GM21526 (cell line): ENCODE measurements at regions not wholly inside any gene's neighbourhood (a gene's known extent, or its start where the extent isn't known, plus 50 kb on each side); places are given as distances from the start of the nearest gene placed in this dataset.
"Not testable (repeated sequence)": the region's sequence is repeated elsewhere in the genome, so short reads cannot be mapped to it uniquely, and the experiment has no call there.

Source experiments
- ATAC-seq: cut with Tn5 transposase; IDR thresholded peaks from one replicate; pipeline ENCODE4 v1.9.1; 2021; ENCODE audit warnings: moderate library complexity; ENCODE audit not compliant: unreplicated experiment, low FRiP score

DNA sequence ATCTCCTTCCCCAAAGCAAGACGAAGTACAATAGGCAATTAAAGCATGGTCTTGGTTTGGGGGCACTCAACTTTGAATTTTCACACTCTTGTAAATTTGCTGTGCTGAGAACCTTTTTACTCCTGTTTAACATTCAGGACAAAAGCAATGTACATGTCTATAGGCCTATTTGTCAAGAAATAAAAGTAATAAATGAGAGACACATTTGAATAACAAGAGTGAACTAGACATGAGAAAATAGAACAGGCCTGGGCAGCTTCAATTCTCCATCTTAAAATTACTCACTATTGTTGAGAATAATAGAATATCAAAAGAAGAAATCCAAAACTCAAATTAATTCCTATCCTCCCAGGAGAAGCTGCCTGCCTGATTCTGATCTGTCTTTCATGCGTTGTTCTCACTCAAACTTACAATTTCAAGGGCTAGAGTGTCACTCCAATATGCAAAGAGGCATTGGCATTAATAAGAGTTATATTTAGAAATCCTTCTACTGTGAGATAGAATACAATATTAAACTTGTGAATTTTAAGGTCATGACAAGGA, 192.9 kb upstream of the CCNG1 start:
- no peak for ATAC-seq

DNA sequence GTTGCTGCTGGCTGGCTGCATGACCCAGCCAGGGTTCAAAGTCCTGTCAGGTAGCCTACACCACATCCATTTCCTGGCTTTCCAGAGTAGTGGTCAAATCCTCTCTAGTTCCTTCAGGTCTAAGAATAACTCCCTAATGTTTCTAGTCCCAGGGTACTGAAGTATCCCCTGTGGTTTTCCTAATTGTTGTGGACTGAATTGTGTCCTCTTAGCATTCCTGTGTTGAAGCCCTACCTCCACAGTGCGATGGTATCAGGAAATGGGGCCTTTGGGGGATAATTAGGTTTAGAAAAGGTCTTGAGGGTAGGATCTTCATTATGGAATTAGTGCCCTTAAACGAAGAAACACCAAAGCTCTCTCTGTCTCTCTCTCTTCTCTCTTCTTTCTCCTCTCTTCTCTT, 191.8 kb upstream of the CCNG1 start:
- ATAC-seq = no peak

DNA sequence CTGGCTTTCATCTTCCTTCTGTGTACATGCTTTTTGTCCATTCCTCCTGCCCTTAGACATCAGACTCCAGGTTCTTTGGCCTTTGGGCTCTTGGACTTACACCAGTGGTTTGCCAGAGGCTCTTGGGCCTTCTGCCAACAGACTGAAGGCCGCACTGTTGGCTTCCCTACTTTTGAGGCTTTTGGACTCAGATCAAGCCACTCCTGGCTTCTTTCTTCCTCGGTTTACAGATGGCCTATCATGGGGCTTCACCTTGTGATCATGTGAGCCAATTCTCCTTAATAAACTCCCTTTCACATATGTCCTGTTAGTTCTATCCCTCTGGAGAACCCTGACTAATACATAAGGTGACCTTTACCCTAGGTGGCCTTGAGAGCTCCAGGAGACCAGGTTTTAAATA, 189.1 kb upstream of the CCNG1 start:
- ATAC-seq = no peak

DNA sequence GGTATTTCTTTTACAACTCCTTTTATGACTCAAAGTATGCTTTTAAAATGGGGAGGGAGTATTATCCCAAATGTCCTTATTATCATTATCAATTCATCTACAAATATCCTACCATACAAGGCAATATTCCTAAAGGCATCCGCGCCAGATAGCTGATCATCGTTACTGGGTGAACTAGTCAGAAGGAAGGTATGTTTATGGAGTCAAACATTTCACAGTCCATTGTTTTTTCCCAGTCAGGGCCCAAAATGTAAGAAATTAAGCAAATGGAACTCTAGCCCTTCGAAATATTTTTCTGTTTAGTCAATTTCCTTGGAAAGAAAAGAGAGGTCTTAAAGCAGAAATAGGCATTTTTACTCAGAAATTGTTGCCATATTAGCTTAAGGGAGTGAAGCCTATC, 188.5 kb upstream of the CCNG1 start:
- ATAC-seq = no peak

DNA sequence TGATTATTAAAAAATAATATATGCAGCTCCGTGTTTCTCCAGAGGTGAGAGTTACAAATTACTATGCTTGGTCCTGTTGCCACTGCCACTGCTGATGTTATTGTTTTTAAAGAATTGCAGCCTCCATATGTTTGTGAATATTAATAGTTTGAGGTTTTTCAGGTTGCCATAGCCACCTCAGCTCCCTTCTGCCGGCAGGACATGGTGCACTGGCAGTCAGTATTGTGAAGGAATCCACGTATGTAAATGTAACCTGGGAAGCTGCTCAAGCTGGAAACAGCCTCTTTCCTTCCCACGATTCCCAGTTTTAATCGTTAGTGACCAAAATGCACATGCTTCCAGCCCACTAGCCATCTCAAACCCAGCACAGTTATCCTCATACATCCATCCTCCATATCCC, 184.4 kb upstream of the CCNG1 start:
- no peak for ATAC-seq

DNA sequence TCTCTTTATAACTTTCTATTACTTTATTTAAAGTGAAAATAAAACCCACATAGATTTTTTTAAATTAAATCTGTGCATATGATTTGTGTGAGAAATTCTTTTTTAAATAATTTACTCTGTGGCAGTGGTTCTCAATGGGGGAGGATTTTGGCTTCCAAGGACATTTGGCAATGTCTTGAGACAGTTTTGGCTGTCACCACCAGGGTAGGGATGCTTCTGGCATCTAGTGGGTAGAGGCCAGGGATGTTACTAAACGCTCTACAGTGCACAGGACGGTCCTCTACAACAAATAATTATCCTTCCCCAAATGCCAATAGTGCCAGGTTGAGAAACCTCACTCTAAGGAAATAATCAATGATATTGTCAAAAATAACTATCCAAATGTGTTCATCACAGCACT, 177.9 kb upstream of the CCNG1 start:
- ATAC-seq = no peak

DNA sequence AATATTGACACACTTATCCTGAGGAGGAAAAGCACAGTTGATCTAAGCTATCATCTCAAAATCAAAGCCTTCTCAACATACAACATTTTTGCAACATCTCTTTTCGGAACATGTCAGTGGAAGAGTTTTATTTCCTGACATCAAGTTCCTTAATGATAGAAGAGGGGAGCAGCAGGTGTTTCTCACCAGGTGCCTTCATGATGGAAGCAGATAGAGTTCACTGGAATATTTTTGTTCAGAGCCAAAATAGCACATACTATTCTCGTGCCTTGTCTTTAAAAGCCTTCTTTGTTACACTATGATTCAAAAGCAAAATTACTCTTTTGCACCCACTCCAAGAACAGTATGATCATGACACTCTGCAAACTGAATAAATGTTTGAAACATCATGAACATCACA, 176.9 kb upstream of the CCNG1 start:
- no peak for ATAC-seq

DNA sequence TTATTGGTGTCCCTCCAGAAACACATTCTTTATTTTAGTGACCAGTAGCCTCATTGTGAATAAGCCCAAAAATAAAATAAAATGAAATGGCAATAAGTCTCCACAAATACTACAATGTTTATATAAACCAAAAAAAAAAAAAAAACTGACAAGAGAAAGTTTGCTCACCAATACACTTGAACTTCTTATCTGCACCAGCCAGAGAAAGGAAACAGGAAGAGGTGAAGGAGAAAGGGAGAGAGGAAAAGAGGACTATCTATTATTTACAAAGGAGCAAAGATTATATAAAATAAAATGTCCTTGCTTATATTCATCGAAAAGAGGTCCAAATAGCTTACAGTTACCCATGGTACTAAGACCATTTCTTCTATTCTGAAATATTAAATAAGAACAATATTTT, 176.4 kb upstream of the CCNG1 start:
- no peak for ATAC-seq

DNA sequence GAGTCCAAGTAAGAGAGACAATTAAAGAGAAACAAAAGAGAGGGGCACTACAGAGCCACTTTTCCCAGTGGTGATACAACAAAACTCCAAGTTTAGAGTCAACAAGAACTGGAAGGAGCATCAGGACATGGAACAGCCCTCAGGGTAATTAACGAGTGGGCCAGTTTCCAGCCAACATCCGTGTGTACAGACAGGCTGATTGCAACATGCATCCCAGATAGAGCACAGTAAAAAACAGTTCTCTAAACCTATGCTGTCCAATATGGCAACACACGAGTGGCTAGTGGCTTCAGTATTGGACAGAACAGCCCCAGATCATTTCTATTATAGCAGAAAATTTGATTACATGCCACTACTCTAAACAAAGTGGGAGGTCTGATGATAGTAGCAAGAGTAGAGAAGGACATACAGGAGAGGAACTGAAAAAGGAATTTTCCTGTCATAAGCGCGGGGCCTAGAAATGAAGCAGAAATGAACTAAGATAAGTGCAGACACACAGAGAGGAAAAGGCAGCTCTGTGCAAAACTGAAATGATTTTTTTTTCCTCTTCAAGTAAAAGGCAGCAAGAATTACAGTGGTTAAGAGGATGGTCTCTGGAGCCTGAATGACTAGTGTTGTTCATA, 175.6 kb upstream of the CCNG1 start:
- no peak for ATAC-seq

DNA sequence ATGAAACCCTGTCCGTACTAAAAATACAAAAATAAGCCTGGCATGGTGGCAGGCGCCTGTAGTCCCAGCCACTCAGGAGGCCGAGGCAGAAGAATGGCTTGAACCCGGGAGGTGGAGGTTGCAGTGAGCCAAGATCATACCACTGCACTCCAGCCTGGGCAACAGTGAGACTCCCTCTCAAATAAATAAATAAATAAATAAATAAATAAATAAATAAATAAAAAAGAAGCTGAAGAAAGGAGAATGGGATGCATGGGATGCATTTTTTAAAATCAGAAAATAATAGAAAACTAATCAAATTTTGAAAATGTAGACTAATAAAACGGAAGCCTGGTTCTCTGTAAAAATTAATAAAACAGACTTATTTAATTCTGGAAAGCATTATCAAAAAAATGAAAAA, 171.1 kb upstream of the CCNG1 start:
- ATAC-seq = not testable (repeated sequence)

DNA sequence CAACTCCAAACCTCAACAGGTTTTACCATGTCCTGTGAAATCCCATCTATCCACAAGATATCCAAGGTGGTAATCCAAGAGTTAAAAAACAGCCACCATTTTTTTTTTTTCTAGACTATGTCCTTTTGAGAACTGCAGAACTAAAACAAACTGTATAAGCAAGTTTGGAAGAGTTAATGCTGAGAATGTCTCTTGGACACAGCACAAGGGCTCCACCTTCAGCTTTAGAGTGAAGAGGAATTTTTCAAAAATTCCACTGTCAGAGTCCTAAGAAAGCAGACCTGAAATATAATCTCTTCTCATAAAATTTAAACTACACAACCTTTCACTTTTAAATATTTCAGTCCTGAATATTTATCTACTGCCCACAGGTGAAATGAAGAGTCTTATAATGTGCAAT, 167.8 kb upstream of the CCNG1 start:
- no peak for ATAC-seq

DNA sequence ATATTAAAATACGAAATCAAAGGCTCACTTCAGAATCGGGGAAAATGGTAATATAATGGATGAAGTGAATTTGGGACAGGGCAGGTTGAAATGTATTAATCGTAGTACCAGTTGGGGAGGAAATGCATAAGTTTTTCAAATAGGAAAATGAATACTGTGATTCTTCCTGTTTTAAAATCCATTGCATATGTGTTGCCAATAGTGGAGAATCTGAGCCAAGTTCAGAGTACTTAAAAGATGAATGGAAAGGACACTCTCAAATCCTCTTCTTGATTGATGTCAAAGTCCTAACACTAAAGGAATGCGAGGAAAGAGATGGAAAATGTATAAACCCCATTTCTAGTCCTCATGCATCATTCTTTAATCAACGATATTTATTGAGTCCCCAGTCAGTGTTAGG, 160.9 kb upstream of the CCNG1 start:
- ATAC-seq = no peak

DNA sequence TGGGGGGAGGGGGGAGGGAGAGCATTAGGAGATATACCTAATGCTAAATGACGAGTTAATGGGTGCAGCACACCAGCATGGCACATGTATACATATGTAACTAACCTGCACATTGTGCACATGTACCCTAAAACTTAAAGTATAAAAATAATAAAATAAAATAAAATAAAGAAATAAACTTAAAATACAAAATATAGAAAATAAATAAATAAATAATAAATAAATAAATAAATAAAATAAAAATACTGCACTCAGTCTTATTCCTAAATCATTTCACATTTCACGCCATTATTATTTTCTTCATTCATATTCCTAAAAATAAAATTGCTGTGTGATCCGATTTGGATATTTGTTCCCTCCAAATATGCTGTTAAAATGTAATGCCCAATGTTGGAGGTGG, 156.5 kb upstream of the CCNG1 start:
- not testable (repeated sequence) for ATAC-seq

DNA sequence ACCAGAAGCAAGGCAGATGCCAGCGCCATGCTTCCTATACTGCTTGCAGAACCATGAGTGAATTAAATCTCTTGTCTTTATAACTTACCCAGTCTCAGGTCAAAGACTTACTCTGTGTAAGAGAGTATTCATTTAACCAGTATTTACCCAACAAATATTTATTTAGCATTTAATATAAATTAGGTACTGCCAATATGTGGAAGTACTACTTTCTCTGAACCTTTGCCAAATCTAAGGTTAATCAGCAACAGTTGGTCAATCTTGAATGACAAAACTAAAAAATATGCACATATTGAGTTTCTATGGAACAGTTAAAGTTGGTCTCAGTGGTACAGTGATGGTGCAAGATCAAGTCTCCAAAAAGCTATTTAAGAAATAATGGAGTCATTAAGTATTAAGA, 155.9 kb upstream of the CCNG1 start:
- no peak for ATAC-seq

DNA sequence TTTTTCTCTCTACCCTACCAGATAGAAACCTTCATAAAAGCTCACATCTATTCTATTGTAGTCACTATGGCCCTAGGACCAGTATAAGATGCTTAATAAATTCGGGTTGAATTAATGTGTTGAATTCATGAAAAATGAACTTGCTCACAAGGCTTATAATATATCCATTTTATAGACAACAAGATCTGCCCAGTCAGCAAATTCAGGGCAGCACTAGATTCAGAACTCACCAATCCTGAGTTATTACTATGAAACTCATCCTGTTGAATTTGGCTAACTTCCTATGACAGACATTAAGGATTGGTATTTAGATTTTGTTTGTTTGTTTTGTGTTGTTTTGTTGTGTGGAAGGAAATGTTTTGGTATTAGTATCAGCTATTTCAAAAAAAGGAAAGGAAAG, 143.6 kb upstream of the CCNG1 start:
- no peak for ATAC-seq

DNA sequence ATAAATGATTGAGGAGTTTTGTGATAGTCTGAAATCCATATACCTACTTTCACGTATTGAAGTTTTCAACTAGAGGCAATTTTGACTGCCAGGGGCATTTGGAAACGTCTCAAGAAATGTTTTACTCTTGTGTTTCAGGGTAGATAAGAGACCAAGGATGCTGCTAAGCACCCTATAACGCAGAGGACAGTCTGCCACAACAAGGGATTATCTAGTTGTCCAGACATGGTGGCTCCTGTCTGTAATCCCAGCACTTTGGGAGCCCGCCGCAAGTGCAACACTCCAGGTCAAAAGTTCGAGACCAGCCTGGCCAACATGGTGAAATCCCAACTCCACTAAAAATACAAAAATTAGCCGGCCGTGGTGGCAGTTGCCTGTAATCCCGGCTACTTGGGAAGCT, 133.7 kb upstream of the CCNG1 start:
- no peak for ATAC-seq

DNA sequence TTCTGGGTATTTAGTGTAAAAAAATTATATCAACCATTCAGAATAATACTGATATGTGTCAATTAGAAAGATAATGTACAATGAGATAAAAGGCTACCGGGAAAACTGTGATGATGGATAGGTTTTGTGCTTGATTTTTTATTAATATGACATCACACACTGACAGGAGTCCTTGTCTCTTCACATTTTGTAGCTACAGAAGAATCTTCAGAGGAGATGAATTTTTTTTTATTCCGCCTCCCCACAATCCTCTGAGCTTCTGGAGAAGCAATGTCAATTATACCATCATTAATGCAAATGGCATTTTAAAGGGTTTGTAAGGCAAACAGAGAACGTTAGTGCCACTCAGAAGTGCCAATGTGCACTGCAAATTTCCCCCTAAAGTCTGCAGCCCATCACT, 131.7 kb upstream of the CCNG1 start:
- no peak for ATAC-seq

DNA sequence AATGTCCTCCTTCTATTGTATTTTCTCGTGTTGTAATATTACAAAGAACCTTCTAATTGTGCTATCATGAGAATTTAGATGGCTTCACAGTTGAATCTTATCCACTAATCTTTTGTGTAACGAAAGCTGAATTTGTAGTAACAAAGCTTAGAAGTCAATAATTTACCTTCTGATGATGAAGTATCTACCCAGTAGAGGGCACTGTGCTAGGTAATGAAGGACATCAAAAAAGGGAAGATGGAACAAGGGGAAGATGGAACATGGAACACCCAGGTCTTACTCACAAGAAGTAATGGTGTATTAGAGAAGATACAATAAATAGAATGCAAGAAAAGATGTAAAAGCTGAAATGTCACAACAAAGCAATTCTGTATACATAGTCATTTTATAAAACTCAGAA, 131.0 kb upstream of the CCNG1 start:
- no peak for ATAC-seq

DNA sequence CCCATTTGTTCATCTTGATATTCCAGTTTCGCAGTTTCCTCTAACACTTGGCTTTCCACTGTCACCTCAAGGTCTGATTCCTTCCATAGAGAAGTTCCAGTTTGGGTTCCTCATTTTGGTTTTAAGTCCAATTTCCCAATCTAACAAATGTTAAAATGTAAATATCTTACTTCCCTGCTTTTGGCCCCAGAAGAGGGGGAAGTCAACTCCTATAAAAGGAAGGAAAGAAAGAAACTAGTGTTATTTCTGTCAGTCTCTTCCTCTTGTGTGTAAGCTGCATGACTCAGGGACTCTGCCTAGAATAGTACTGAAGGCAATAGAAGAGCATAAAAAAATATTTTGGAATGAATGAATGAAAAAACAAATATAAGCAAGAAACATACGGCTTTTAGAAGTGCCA, 127.5 kb upstream of the CCNG1 start:
- ATAC-seq = no peak

DNA sequence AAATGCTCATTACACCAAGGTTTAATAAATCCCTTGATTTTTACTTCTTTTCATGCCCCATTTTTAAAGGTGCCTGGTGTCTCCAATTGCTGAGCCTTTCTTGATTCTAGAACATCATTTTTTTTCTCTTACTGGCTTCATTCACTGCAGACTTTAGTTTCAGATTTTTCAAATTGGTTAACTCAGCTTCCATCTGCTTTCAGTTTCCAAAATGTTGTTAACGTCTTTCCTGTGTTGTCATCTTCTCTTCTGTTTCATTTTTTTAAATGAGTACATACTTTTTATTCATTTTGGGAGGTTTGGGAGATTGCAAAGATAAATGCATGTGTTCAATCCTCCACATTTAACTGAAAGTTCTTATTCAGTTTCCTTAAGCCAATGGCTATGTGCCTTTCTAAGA, 126.4 kb upstream of the CCNG1 start:
- no peak for ATAC-seq

DNA sequence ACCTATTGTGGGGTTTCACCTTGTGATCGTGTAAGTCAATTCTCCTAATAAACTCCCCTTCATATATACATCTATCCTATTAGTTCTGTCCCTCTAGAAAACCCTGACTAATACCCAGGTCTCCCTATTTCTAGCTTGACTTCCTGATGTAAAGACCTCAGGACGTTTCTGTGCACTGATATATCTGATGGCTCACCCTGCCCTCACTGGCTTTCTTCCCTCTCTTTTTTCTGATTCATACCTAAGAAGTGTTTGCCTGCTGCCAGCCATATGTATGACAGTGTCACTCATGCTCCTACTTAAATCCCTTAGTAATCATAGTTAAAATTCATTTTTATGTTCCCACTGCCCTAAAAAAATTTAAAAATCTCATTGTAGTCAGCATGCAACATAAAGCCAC, 124.8 kb upstream of the CCNG1 start:
- no peak for ATAC-seq

DNA sequence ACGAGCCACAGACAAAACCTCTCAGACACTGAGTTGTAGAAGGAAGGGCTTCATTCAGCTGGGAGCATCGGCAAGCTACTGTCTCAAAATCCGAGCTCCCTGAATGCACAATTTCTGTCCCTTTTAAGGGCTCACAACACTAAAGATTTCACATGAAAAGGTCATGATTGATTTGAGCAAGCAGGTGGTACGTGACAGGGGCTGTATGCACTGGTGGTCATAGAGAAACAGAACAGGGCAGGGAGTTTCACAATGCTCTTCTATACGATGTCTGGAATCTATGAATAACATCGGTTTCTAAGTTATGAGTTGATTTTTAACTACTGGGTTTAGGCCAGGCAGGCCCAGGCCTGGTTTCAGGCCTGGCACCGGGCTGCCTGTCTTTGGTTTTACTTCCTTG, 124.3 kb upstream of the CCNG1 start:
- not testable (repeated sequence) for ATAC-seq

DNA sequence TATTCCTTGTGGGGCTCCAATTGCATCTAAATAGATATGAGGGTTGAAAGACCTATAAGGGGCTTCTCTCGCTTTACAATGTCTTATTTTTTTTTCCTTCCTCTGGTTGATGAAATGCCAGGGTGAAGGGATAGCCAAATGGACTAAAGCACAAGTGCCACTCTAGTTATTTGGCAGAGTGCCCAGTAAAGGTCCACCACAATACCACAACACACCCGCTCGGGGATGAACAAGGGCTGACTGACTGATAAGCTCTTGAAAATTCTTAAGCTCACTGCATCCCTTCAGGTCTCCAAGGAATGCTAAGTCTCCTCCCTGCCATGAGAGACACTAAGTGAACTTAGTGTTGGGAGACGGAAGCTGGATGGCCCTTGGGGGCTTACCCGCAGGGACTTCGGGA, 121.0 kb upstream of the CCNG1 start:
- not testable (repeated sequence) for ATAC-seq
